HepG2 (cell line): ENCODE measurements at regions not wholly inside any gene's neighbourhood (a gene's known extent, or its start where the extent isn't known, plus 50 kb on each side); places are given as distances from the start of the nearest gene placed in this dataset.

Source experiments
- ATAC-seq: fragments of 200-7000 bp; cut with Tn5 transposase; 3 replicates; pipeline ENCODE4 v1.9.1; 2020; ENCODE audit warnings: mild to moderate bottlenecking, moderate library complexity
- BruUV-seq: library from RNA; stranded (reverse); fragments of 400-500 nt; replicated peaks from 2 replicates; lab custom pipeline; 2021; lab: Mats Ljungman, UMichigan
- CTCF ChIA-PET: fragments of 300-600 bp; formaldehyde crosslinking; extraction: SDS; loops from one replicate; lab custom pipeline; 2021; ENCODE audit warnings: low total read pairs, inconsistent platforms, low intra/inter-chr PET ratio; lab: Yijun Ruan, JAX
- POLR2A ChIA-PET: fragments of 350-600 bp; sonication (Branson Sonifier 250); formaldehyde crosslinking; loops from one replicate; lab custom pipeline; 2020; ENCODE audit warnings: antibody characterized with exemption, inconsistent platforms; lab: Yijun Ruan, JAX
- DNase-seq: peaks from one replicate; pipeline ENCODE4 v3.0.0-alpha.2; 2015; ENCODE audit warnings: low spot score
- FAIRE-seq: peaks from 3 replicates; lab custom pipeline; 2011; peaks lifted over from hg19 to GRCh38; lab: Jason Lieb, UNC
- H2AFZ ChIP-seq: one replicate; pipeline ENCODE4 v1.6.1; 2011; ENCODE audit warnings: low read length, inconsistent platforms
- H3K27ac ChIP-seq: fragments of 300-600 bp; 3 replicates; pipeline ENCODE4 v1.8.0; 2011; ENCODE audit warnings: mixed run types, mild to moderate bottlenecking, mixed read lengths, low read length, inconsistent platforms; ENCODE audit not compliant: insufficient read depth; ENCODE audit errors: extremely low read length
- H3K27me3 ChIP-seq, 2 experiments: fragments of 200-600 bp in 1 of 2; 2 replicates in 1 of 2; 3 replicates in 1 of 2; pipeline versions ENCODE4 v1.6.0 to v1.8.0; 2011; ENCODE audit warnings: low read length in 2 of 2, mild to moderate bottlenecking in 2 of 2, moderate library complexity in 2 of 2, inconsistent platforms in 1 of 2; ENCODE audit not compliant: insufficient read depth in 2 of 2, control insufficient read depth in 1 of 2
- H3K36me3 ChIP-seq, 2 experiments: fragments of 200-600 bp in 1 of 2; replicated peaks in 1 of 2; 2 replicates in 1 of 2; 3 replicates in 1 of 2; pipeline versions ENCODE4 v1.5.1 to v1.8.0; 2011; ENCODE audit warnings: low read length in 2 of 2, inconsistent platforms in 1 of 2; ENCODE audit not compliant: insufficient read depth in 2 of 2, control insufficient read depth in 1 of 2
- H3K4me1 ChIP-seq: 2 replicates; pipeline ENCODE4 v1.5.1; 2012; ENCODE audit warnings: low read length, inconsistent platforms; ENCODE audit not compliant: insufficient read depth
- H3K4me2 ChIP-seq: 2 replicates; pipeline ENCODE4 v1.6.0; 2011; ENCODE audit warnings: low read depth, low read length, inconsistent platforms
- H3K4me3 ChIP-seq, 3 experiments: fragments of 200-600 bp in 1 of 3; sonication (generic), shearing (Covaris generic) in 1 of 3; replicated peaks in 1 of 3; 2 replicates each; pipeline ENCODE4 v1.5.1; 2011 to 2016; ENCODE audit warnings: low read length in 3 of 3, inconsistent platforms in 2 of 3, low read depth in 2 of 3, mild to moderate bottlenecking in 2 of 3, control low read depth in 1 of 3, mixed read lengths in 1 of 3; ENCODE audit not compliant: insufficient read depth in 1 of 3
- H3K79me2 ChIP-seq: one replicate; pipeline ENCODE4 v1.6.1; 2011; ENCODE audit warnings: low read length, inconsistent platforms; ENCODE audit not compliant: insufficient read depth
- H3K9ac ChIP-seq: 2 replicates; pipeline ENCODE4 v1.6.0; 2011; ENCODE audit warnings: mild to moderate bottlenecking, low read depth, low read length, inconsistent platforms; ENCODE audit not compliant: insufficient read depth
- H3K9me3 ChIP-seq: 2 replicates; pipeline ENCODE4 v1.5.1; 2012; ENCODE audit warnings: mild to moderate bottlenecking, low read length
- H4K20me1 ChIP-seq: 2 replicates; pipeline ENCODE4 v1.6.0; 2011; ENCODE audit warnings: inconsistent platforms, mild to moderate bottlenecking, low read length, moderate library complexity; ENCODE audit not compliant: insufficient read depth
- ARHGAP35 ChIP-seq: sonication (generic); formaldehyde crosslinking; IDR thresholded peaks from 2 replicates; pipeline ENCODE4 v1.9.0; 2022; ENCODE audit warnings: mild to moderate bottlenecking, inconsistent platforms, moderate library complexity, missing genetic modification reagents, borderline replicate concordance
- DDIT3 ChIP-seq: sonication (generic); formaldehyde crosslinking; IDR thresholded peaks from 2 replicates; pipeline ENCODE4 v1.4.0; 2020; ENCODE audit warnings: mild to moderate bottlenecking, missing genetic modification reagents
- HOXA3 ChIP-seq: sonication (generic); formaldehyde crosslinking; IDR thresholded peaks from 2 replicates; pipeline ENCODE4 v1.5.0; 2020; ENCODE audit warnings: missing genetic modification reagents
- IRF2 ChIP-seq: IDR thresholded peaks from 2 replicates; pipeline ENCODE4 v1.6.1; 2018; ENCODE audit warnings: missing genetic modification reagents, missing compliant biosample characterization
- KDM3A ChIP-seq: IDR thresholded peaks from 2 replicates; pipeline ENCODE4 v1.6.1; 2018; ENCODE audit warnings: low read depth, missing compliant biosample characterization
- SALL1 ChIP-seq: sonication (generic); formaldehyde crosslinking; IDR thresholded peaks from 2 replicates; pipeline ENCODE4 v1.8.0; 2022; ENCODE audit warnings: mild to moderate bottlenecking, missing genetic modification reagents
- SIX1 ChIP-seq: sonication (generic); formaldehyde crosslinking; IDR thresholded peaks from 2 replicates; pipeline ENCODE4 v1.4.0; 2020; ENCODE audit warnings: missing genetic modification reagents, borderline replicate concordance
- SIX4 ChIP-seq: sonication (generic); formaldehyde crosslinking; IDR thresholded peaks from 2 replicates; pipeline ENCODE4 v1.4.0; 2020; ENCODE audit warnings: missing genetic modification reagents
- SPEN ChIP-seq: sonication (generic); formaldehyde crosslinking; IDR thresholded peaks from 2 replicates; pipeline ENCODE4 v1.5.1; 2020; ENCODE audit warnings: low read depth, mild to moderate bottlenecking, missing genetic modification reagents
- TBP ChIP-seq: sonication (generic); formaldehyde crosslinking; IDR thresholded peaks from 2 replicates; pipeline ENCODE4 v1.5.0; 2020; ENCODE audit warnings: missing genetic modification reagents
- ZBTB14 ChIP-seq: sonication (generic); formaldehyde crosslinking; IDR thresholded peaks from 2 replicates; pipeline ENCODE4 v1.4.0; 2020; ENCODE audit warnings: missing genetic modification reagents
- ZNF343 ChIP-seq: sonication (generic); formaldehyde crosslinking; IDR thresholded peaks from 2 replicates; pipeline ENCODE4 v1.4.0; 2020; ENCODE audit warnings: mild to moderate bottlenecking, missing genetic modification reagents
- ZNF772 ChIP-seq: sonication (generic); formaldehyde crosslinking; IDR thresholded peaks from 2 replicates; pipeline ENCODE4 v1.5.0; 2020; ENCODE audit warnings: mild to moderate bottlenecking, missing genetic modification reagents
- WGBS: methylation state at CpG from one replicate; pipeline ENCODE4 v1.1.6; 2017; ENCODE audit warnings: low lambda C conversion rate; 5-methylcytosine and 5-hydroxymethylcytosine counted together
- in situ Hi-C: cut with HindIII; loops from 2 replicates; pipeline ENCODE4 v1.10.0; 2017; ENCODE audit warnings: low pct_unique_long_range_greater_than_20kb; ENCODE audit not compliant: extremely low pct_ligation_motif_present
- intact Hi-C: fragments of 100-400 bp; cut with micrococcal nuclease; formaldehyde crosslinking; loops from one replicate; pipeline ENCODE4 v1.10.0; 2022; ENCODE audit not compliant: unreplicated experiment
- TF ChIP-seq, protein P1 (sequence below): IDR thresholded peaks from 2 replicates; pipeline ENCODE4 v1.6.1; 2016; ENCODE audit warnings: missing compliant biosample characterization, missing genetic modification reagents, borderline replicate concordance
- TF ChIP-seq, protein P2 (sequence below): conservative IDR thresholded peaks from 2 replicates; pipeline ENCODE4 v1.6.1; 2018; ENCODE audit warnings: missing genetic modification reagents
- TF ChIP-seq, protein P3 (sequence below): sonication (generic); formaldehyde crosslinking; IDR thresholded peaks from 2 replicates; pipeline ENCODE4 v1.4.0; 2020; ENCODE audit warnings: missing genetic modification reagents

- ChIA-PET POLR2A (no interaction called here), CTCF (no interaction called here)
- 12% methylated on average over 3 of the region's 4 CpGs for WGBS
- Histone ChIP-seq H3K4me1 (no peaks in the 10 kb centered on the region), H3K9me3 (no peaks in the 10 kb centered on the region), H3K27me3 (peaks cover 0 to 4% of the 10 kb centered on the region in 2 experiments; a peak in 4 of 5 replicates), H3K36me3 (no peaks in the 10 kb centered on the region), H3K9ac (no peak overlapping the region), H3K27ac (no peak overlapping the region), H4K20me1 (no peaks in the 10 kb centered on the region), H3K4me3 (no peak overlapping the region), H3K79me2 (no peaks in the 10 kb centered on the region), H3K4me2 (no peak overlapping the region), H2AFZ (no peak overlapping the region)
- in situ Hi-C loops (no loop called here), intact Hi-C loops (no loop called here)
- no peak for ATAC-seq
- BruUV-seq: no TSS peak
- no peak for FAIRE-seq
- TF ChIP-seq ZNF343 (CRISPR knock-in tag) (no peak), SIX4 (CRISPR knock-in tag) (no peak), ARHGAP35 (CRISPR knock-in tag) (no peak), IRF2 (CRISPR knock-in tag) (no peak), HOXA3 (CRISPR knock-in tag) (no peak), ZBTB14 (no peak), KDM3A (CRISPR knock-in tag) (no peak), ZNF772 (no peak), DDIT3 (CRISPR knock-in tag) (no peak), TBP (no peak), SALL1 (no peak), SIX1 (no peak), SPEN (CRISPR knock-in tag) (no peak)
- TF ChIP-seq, protein P1, sequence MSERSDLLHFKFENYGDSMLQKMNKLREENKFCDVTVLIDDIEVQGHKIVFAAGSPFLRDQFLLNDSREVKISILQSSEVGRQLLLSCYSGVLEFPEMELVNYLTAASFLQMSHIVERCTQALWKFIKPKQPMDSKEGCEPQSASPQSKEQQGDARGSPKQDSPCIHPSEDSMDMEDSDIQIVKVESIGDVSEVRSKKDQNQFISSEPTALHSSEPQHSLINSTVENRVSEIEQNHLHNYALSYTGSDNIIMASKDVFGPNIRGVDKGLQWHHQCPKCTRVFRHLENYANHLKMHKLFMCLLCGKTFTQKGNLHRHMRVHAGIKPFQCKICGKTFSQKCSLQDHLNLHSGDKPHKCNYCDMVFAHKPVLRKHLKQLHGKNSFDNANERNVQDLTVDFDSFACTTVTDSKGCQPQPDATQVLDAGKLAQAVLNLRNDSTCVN (CRISPR knock-in tag): no peak
- TF ChIP-seq, protein P2, sequence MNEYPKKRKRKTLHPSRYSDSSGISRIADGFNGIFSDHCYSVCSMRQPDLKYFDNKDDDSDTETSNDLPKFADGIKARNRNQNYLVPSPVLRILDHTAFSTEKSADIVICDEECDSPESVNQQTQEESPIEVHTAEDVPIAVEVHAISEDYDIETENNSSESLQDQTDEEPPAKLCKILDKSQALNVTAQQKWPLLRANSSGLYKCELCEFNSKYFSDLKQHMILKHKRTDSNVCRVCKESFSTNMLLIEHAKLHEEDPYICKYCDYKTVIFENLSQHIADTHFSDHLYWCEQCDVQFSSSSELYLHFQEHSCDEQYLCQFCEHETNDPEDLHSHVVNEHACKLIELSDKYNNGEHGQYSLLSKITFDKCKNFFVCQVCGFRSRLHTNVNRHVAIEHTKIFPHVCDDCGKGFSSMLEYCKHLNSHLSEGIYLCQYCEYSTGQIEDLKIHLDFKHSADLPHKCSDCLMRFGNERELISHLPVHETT: no peak
- TF ChIP-seq, protein P3, sequence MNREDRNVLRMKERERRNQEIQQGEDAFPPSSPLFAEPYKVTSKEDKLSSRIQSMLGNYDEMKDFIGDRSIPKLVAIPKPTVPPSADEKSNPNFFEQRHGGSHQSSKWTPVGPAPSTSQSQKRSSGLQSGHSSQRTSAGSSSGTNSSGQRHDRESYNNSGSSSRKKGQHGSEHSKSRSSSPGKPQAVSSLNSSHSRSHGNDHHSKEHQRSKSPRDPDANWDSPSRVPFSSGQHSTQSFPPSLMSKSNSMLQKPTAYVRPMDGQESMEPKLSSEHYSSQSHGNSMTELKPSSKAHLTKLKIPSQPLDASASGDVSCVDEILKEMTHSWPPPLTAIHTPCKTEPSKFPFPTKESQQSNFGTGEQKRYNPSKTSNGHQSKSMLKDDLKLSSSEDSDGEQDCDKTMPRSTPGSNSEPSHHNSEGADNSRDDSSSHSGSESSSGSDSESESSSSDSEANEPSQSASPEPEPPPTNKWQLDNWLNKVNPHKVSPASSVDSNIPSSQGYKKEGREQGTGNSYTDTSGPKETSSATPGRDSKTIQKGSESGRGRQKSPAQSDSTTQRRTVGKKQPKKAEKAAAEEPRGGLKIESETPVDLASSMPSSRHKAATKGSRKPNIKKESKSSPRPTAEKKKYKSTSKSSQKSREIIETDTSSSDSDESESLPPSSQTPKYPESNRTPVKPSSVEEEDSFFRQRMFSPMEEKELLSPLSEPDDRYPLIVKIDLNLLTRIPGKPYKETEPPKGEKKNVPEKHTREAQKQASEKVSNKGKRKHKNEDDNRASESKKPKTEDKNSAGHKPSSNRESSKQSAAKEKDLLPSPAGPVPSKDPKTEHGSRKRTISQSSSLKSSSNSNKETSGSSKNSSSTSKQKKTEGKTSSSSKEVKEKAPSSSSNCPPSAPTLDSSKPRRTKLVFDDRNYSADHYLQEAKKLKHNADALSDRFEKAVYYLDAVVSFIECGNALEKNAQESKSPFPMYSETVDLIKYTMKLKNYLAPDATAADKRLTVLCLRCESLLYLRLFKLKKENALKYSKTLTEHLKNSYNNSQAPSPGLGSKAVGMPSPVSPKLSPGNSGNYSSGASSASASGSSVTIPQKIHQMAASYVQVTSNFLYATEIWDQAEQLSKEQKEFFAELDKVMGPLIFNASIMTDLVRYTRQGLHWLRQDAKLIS (CRISPR knock-in tag): no peak
- DNase-seq: no peak
Measured at GRCh38 chr14:76551906-76552305, 176.0 kb downstream of the ESRRB start.
